Daoy (cell line): ENCODE measurements at regions not wholly inside any gene's neighbourhood (a gene's known extent, or its start where the extent isn't known, plus 50 kb on each side); places are given as distances from the start of the nearest gene placed in this dataset.

Experiments
- DNase-seq: peaks from one replicate; pipeline ENCODE4 v3.0.0-alpha.2; 2015; ENCODE audit warnings: low read depth

GRCh38 chr6:168774381-168774780 lies 333.4 kb downstream of the SMOC2 start:
- DNase-seq, result no peak

- no peak for DNase-seq
These were observed 332.8 kb downstream of the SMOC2 start for GRCh38 chr6:168773788-168774187.

DNA sequence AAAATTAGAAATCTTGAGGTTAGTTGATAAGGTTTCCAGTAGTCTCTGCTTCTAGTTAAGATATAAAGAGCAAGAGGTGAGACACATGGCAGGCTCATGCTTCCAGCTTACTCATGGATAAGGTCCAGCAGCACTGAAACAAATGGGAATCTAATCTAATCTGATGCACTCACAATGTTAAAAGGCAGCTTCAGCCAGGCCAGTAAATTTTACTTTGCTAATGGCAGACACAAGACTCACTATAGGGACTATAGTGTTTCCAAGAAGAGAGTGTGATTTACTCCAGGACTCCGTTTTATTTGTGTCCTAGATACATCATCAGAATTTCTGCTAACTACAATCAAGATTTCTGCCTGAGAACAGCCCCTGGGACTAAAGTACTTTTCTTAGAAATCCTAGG lies 324.8 kb downstream of the SMOC2 start:
- no peak for DNase-seq

DNA sequence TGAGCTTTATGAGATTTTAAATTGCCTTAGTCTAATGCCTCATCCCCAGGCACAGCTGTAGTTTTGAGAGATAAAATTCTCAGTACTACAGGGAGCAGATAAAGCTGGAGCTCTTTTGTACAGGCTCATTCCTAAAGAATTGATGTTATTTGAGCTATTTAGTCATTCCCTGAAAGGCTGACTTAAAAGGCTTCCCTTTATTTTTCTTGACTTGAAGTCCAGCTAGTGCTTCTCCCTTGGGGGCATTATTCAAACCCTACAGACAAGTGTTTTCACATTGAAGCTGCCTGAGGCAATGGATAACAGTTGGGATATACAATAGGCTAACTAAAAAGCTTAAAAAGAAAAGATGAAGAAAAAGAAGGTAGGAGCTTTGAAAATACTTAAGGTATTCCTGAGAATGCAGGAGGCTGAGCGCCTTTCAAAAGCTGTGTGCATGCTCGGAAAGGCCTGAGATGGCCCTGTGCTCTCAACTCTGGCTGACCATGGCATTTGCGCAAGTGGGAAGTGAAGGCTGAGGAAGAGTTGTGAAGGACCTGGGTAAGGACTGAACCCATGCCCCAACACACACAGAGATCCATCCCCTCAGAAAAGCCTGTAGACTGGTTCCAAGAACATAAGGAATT lies 315.1 kb downstream of the SMOC2 start:
- peak; percentile 13 for DNase-seq

DNA sequence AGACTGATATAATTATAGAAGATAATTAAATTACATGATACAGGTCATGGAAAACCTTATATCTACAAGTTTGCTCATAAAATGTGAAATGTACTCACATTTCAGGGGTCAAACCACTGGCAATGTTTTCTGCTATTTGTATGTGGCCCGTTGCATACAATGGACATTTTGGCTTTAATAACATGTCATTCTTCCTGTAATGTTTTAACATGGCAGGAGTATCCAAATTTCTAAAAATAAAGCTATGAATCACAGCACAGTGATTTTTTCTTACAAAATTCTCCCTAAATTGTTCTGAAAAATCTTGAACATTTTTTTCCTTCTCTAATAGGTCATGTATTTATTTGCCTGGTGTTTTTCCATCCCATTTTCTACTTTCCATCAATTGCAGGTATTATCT lies 305.7 kb downstream of the SMOC2 start:
- no peak for DNase-seq

DNA sequence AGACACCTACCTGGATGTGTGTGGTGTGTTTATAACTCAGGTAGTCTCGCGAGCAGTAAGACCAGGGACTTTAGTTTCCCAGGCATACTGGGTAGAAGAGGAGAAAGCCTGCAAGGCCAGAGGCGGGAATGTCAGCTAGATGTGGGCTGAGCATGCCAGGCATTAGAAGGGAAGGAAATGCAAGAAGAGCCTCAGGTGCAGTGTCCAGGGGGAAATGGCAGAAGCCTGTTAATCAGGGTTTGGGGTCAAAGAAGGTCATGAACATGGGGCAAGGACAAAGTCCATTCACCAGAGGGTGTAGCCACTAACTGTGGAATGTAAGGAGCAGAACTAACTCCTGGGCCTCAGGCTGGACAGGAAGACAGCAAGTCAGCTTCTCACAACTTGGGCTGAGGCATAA lies 305.0 kb downstream of the SMOC2 start:
- DNase-seq, result no peak

GRCh38 chr6:168744861-168745260 lies 303.9 kb downstream of the SMOC2 start:
- no peak for DNase-seq

DNA sequence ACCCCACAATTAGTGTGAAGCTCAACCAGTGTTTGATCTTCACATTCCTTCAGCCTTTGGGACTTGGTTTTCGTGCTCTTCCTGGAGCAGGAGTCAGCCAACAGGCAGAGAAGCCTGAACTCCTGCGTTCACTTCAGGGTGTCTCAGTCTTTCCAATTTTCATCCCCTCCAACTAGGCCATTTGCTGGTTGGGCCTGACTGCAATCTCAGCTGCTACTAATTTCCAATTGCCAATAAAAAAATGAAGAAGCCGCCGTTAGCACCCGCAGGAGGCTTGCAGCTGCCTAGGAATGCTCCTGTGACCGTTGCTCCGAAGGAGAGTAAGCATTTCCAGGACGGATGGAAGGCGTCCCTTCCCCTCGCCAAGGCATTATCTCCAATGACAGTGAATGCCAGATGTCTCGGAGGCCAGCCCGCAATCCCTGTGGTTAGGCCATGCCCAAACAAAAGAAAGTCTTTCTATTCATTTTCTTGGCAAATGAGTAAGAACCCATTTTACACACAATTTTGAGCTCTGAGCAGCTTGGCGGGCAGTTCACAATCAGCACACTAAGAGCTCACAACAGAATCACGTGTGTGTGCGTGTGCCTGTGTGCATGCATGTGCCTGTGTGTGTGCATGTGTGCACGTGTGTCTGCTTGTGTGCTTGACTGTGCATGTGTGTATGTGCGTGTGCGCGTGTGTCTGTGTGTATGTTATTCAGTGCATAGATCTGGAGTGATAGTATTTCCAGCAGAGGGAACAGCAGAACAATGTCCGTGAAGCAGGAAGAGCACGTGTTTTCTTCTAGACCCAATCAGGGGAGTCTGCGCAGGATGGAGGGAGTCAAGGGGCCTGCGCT lies 301.2 kb downstream of the SMOC2 start:
- DNase-seq, result no peak

- no peak for DNase-seq
These were observed 300.3 kb downstream of the SMOC2 start for GRCh38 chr6:168741305-168741704.

DNA sequence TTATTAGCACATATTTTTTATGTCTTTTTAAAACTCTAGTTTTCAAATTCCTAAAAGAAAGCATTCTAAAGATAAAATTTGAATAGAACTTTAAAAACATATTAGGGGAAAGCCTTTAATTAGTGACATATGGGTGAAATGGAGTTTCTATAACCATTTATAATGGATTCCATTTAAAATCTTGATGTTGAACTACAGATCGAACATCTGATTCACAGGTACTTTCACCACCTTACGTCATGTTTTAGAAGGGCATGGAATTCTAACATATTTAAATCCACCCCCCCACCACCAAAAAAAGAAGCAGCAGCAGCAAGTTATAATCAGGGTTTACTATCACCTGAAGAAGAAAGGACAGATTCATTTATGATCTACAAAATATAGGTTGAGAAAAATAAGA lies 298.4 kb downstream of the SMOC2 start:
- DNase-seq, result no peak

GRCh38 chr6:168737481-168737880 lies 296.5 kb downstream of the SMOC2 start:
- DNase-seq, result peak; percentile 45

DNA sequence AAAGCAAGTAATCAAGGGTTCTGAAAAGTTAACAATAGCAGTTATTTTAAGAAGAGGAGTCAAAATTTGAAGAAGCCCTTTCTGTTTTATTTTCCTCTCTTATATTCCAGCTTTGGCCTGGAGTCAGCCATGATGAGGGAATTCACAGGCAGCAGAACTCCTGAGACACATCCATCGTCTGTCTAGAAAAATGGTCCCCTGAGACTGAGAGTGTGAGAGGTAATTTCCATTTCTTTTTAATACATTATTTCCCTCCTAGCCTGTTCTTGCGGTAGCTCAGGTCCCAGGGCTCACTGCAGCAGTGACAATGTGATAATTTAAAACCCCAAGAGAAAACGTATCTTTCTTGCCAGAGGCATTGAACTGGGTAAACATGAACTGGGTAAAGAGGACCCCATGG lies 296.0 kb downstream of the SMOC2 start:
- no peak for DNase-seq

DNA sequence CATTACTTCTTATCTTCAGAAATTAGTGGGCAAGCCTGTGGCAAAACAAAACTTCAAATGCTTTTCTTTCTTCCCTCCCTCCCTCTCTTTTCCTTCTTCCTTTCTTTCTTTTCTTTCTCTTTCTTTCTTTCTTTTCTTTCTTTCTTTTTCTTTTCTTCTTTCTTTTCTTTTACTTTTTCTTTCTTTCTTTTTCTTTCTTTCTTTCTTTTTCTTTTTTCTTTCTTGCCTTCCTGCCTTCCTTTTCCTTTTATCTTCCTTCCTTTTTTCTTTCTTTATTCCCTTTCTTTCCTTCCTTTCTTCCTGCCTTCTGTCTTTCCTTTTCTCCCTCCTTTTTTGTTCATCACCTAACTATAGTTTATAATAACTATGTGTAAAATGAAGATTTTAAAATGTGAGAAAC lies 295.1 kb downstream of the SMOC2 start:
- DNase-seq, result no peak

- no peak for DNase-seq
These were observed 294.4 kb downstream of the SMOC2 start for GRCh38 chr6:168735268-168735949.

- no peak for DNase-seq
These were observed 293.5 kb downstream of the SMOC2 start for GRCh38 chr6:168734523-168734922.

DNA sequence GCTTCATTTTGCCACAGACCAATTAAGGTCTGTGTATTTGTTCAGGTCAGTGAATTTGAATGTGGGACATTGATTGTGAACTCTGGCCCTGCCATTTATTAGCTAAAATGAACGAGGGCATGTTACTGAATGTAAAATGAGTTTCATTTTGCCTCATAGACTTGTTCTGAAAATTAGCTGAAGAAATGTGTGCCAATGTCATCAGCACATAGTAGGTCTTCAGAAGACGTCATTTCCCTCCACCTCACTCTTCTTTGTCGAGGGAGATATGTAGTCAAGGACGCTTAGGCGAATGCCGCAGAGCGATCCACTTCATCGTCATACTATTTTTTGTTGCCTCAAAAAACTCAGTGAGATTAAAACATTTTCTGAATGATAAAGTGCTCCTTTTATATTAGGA lies 291.7 kb downstream of the SMOC2 start:
- DNase-seq, result no peak

DNA sequence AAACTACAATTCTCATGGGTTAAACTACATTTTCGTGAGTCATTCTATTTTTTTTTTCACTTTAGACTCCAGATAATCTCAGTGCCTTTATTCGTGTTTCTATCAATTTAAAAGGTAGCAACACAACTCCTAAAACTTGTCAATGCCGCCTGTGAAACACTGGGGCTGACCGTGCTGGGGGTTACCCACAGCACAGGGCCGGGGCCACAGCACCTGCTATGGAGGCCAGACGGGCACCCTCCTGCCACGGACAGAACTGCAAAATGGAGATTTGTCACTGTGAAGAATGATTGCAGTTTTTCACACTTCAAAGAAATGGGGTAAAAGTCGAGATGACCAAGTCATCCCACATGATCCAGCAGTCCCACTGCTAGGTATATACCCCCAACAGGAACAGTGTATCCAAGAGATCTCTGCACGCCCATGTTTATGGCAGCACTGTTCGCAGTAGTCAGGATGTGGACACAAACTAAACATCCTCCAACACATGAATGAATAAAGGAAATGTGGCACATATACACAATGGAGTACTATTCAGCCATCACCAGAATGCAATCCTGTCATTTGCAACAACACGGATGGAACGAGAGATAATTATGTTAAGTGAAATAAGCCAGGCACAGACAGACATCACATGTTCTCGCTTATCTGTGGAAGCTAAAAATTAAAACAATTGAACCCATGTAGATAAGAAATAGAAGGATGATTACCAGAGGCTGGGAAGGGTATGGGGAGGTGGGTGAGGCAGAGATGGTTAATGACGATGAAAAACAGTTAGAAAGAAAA lies 290.1 kb downstream of the SMOC2 start:
- DNase-seq, result no peak

- no peak for DNase-seq
These were observed 287.1 kb downstream of the SMOC2 start for GRCh38 chr6:168728056-168728455.

DNA sequence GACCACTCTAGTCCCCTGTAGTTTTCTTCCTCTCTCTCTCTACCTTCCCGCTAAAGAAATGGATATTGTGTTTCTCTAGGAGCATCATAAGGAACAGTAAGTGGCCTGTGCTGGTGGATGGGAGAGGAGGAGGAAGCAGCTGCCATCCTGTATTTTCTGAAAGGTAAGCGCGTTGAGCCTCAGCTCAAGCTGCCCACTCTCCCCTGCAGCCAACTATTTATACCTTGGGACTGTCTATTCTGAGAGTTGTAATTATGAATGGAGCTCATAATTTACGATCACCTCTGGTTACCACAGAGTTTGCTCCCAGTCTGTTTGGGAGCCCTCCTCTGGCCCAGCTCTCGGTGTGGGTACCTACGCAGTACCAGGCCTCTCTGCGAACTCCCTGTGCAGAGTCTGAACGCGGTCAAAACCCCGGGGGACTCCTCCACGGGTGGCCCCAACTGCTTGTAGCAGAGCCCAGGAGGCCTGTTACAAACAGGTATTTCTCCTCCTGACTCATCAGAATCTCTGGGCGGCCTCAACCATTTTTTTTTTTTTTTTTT lies 285.4 kb downstream of the SMOC2 start:
- DNase-seq, result no peak

GRCh38 chr6:168725802-168726201 lies 284.8 kb downstream of the SMOC2 start:
- no peak for DNase-seq

GRCh38 chr6:168724669-168725570 lies 283.9 kb downstream of the SMOC2 start:
- no peak for DNase-seq
